Heart right ventricle (tissue), 16 donors: ENCODE measurements at regions not wholly inside any gene's neighbourhood (a gene's known extent, or its start where the extent isn't known, plus 50 kb on each side); places are given as distances from the start of the nearest gene placed in this dataset.

Experiments used
- ATAC-seq, 8 donors: fragments of 200-7000 bp; cut with Tn5 transposase; one replicate each; pipeline ENCODE4 v1.9.1; 2020; ENCODE audit warnings: mild to moderate bottlenecking in 8 of 8, moderate library complexity in 8 of 8, moderate number of reproducible peaks in 1 of 8
- DNase-seq, 2 donors: peaks; one replicate each; pipeline ENCODE4 v3.0.0-alpha.2; 2020
- H3K27ac ChIP-seq, 10 donors: fragments of 200-600 bp; sonication (generic) in 2 of 10; one replicate each; pipeline versions ENCODE4 v1.5.0 to v1.8.0; 2020 to 2022; ENCODE audit warnings: mild to moderate bottlenecking in 3 of 10
- H3K27me3 ChIP-seq, 7 donors: fragments of 200-600 bp; one replicate each; pipeline ENCODE4 v1.8.0; 2021 to 2022; ENCODE audit warnings: mild to moderate bottlenecking in 2 of 7
- H3K36me3 ChIP-seq, 9 donors: fragments of 200-600 bp; sonication (generic) in 1 of 9; one replicate each; pipeline versions ENCODE4 v1.5.0 to v1.8.0; 2020 to 2022; ENCODE audit warnings: mild to moderate bottlenecking in 2 of 9
- H3K4me1 ChIP-seq, 9 donors: fragments of 200-600 bp; sonication (generic) in 1 of 9; one replicate each; pipeline versions ENCODE4 v1.5.0 to v1.8.0; 2020 to 2022; ENCODE audit warnings: mild to moderate bottlenecking in 4 of 9
- H3K4me3 ChIP-seq, 10 donors: fragments of 200-600 bp; sonication (generic) in 2 of 10; one replicate each; pipeline versions ENCODE4 v1.5.0 to v1.8.0; 2020 to 2022; ENCODE audit warnings: mild to moderate bottlenecking in 7 of 10, moderate library complexity in 2 of 10
- H3K9me3 ChIP-seq, 11 donors: fragments of 200-600 bp in 10 of 11; sonication (generic) in 2 of 11; one replicate each; pipeline versions ENCODE4 v1.5.0 to v1.8.0; 2013 to 2022; ENCODE audit warnings: mild to moderate bottlenecking in 2 of 11, control low read depth in 1 of 11, moderate library complexity in 1 of 11
- CTCF ChIP-seq, 9 donors: fragments of 200-600 bp; sonication (generic) in 2 of 9; IDR thresholded peaks; one replicate each; pipeline versions ENCODE4 v1.5.0 to v1.8.0; 2021 to 2022; ENCODE audit warnings: antibody characterized with exemption in 9 of 9, mild to moderate bottlenecking in 5 of 9, moderate library complexity in 1 of 9
- WGBS, 2 donors: extraction: QIAGEN DNeasy Blood & Tissue Kit; methylation state at CpG; one replicate each; pipeline ENCODE4 v1.1.7; 2013; ENCODE audit warnings: inconsistent platforms in 1 of 2; 5-methylcytosine and 5-hydroxymethylcytosine counted together
- intact Hi-C, 10 donors: fragments of 100-400 bp; cut with DNase I; formaldehyde crosslinking; loops; one replicate each; pipeline versions ENCODE4 v1.11.1 to v1.14.2; 2022
- donor health status: Arrhythmogenic right ventricular cardiomyopathy.
- donor health status: ischemic (EF 13 %, LVEDD 7.1; RV severe dilation, severe dysfunction).
- donor health status: healthy with polysubstance abuse.
- donor health status: DM: no; HTN: yes; CAD: no.
- donor health status: DM: no; HTN: no; CAD: no.
- donor health status: ischemic (EF 25% LVEDD 6.9; RV normal size, moderate dysfunction).
- donor health status: ischemic (EF 25% LVEDD 5.7; RV mildly dilated, moderate dysfunction).
- donor health status: healthy.
- donor health status: DM: yes; HTN: yes; CAD: no.
- donor health status: Ischemic cardiomyopathy.
- donor health status: ischemic (EF 35%, LVEDD 5.7; RV mildly dilated, moderate dysfunction).
- donor health status: nonischemic (EF 11% LVEDD 7.7; RV severe dilation, severe dysfunction).
- donor health status: DM: yes; HTN: yes; CAD: no.
- donor health status: PGD.
- donor health status: ischemic (EF 29% LVEDD 5.4; RV normal size, mild dysfunction).
- donor health status: nonischemic (EF 23%, LVEDD 6.1; RV moderate dilation, normal function).

- Histone ChIP-seq H3K4me1 (peaks cover 0 to 4% (median 0%) of the 10 kb centered on the region in 9 donors), H3K27ac (no peak overlapping the region), H3K9me3 (no peaks in the 10 kb centered on the region), H3K36me3 (no peaks in the 10 kb centered on the region), H3K27me3 (no peaks in the 10 kb centered on the region), H3K4me3 (no peak overlapping the region)
- WGBS, 2 donors = 28% methylated on average over 7 of the region's 7 CpGs
- no peak for TF ChIP-seq CTCF (IDR thresholded peaks at IDR 0.05)
- DNase-seq (no peak), ATAC-seq (no peak)
- intact Hi-C loops = no loop called here
Measured at GRCh38 chr1:112040891-112041740, 51.6 kb upstream of the KCND3 start.

GRCh38 chr1:112043901-112044300 is 54.4 kb upstream of the KCND3 start:
- ATAC-seq = no peak
- H3K9me3 ChIP-seq = no peaks in the 10 kb centered on the region
- no peak overlapping the region for H3K4me3 ChIP-seq
- H3K27me3 ChIP-seq = no peaks in the 10 kb centered on the region
- intact Hi-C loops = no loop called here
- H3K27ac ChIP-seq = no peak overlapping the region
- peaks cover 0 to 4% (median 0%) of the 10 kb centered on the region in 9 donors for H3K4me1 ChIP-seq
- TF ChIP-seq CTCF (IDR thresholded peaks at IDR 0.05) = no peak
- no peak for DNase-seq
- H3K36me3 ChIP-seq = no peaks in the 10 kb centered on the region

GRCh38 chr1:112044745-112045144 is 55.3 kb upstream of the KCND3 start:
- Histone ChIP-seq H3K27me3 (no peaks in the 10 kb centered on the region), H3K27ac (no peak overlapping the region), H3K9me3 (no peaks in the 10 kb centered on the region), H3K36me3 (no peaks in the 10 kb centered on the region), H3K4me1 (peaks cover 0 to 4% (median 0%) of the 10 kb centered on the region in 9 donors), H3K4me3 (no peak overlapping the region)
- intact Hi-C loops = no loop called here
- no peak for ATAC-seq
- DNase-seq = no peak
- no peak for TF ChIP-seq CTCF (IDR thresholded peaks at IDR 0.05)
- 70 to 72% methylated on average over 3 of the region's 3 CpGs for WGBS, 2 donors

- intact Hi-C loops = no loop called here
- Histone ChIP-seq H3K4me3 (no peak overlapping the region), H3K36me3 (no peaks in the 10 kb centered on the region), H3K27ac (no peak overlapping the region), H3K9me3 (no peaks in the 10 kb centered on the region), H3K4me1 (no peaks in the 10 kb centered on the region), H3K27me3 (no peaks in the 10 kb centered on the region)
- DNase-seq (no peak), ATAC-seq (no peak)
- TF ChIP-seq CTCF (IDR thresholded peaks at IDR 0.05) = no peak
- WGBS, 2 donors = 64 to 90% methylated on average over 2 of the region's 2 CpGs
Measured at GRCh38 chr1:112046630-112047029, 57.2 kb upstream of the KCND3 start.
